SK-N-MC (cell line): ENCODE measurements at regions not wholly inside any gene's neighbourhood (a gene's known extent, or its start where the extent isn't known, plus 50 kb on each side); places are given as distances from the start of the nearest gene placed in this dataset.

Source experiments
- EZH2 ChIP-seq: fragments of 200-600 bp; sonication (generic); IDR thresholded peaks from one replicate; pipeline ENCODE4 v1.6.1; 2017; ENCODE audit warnings: antibody characterized with exemption
- POLR2AphosphoS5 ChIP-seq: IDR thresholded peaks from 2 replicates; pipeline ENCODE4 v1.6.1; 2012; ENCODE audit warnings: mild to moderate bottlenecking, low read depth, low read length, borderline replicate concordance

DNA sequence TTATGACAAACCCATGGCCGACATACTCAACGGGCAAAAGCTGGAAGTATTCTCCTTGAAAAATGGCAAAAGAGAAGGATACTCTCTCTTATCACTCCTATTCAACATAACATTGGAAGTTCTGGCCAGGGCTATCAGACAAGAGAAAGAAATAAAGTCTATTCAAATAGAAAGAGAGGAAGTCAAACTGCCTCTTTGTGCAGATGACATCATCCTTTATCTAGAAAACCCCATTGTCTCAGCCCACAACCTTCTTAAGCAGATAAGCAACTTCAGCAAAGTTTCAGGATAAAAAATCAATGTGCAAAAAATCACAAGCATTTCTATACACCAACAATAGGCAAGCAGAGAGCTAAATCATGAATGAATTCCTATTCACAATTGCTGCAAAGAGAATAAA lies 1799.9 kb upstream of the ACO1 start:
- no peak for TF ChIP-seq EZH2
- TF ChIP-seq POLR2AphosphoS5, result no peak
